Skeletal muscle tissue (tissue), 3 donors: ENCODE measurements at regions not wholly inside any gene's neighbourhood (a gene's known extent, or its start where the extent isn't known, plus 50 kb on each side); places are given as distances from the start of the nearest gene placed in this dataset.
A peak's percentile ranks its signal among the peaks of the same experiment; 100 is the strongest.

ENCODE experiments used
- H3K27ac ChIP-seq: one replicate; pipeline ENCODE4 v1.7.0; 2013; ENCODE audit warnings: mild to moderate bottlenecking, low read depth, low read length, inconsistent platforms
- H3K27me3 ChIP-seq, 3 donors: one replicate each; pipeline ENCODE4 v1.7.0; 2013; ENCODE audit warnings: low read length in 3 of 3; ENCODE audit not compliant: control insufficient read depth in 3 of 3, insufficient read depth in 3 of 3
- H3K36me3 ChIP-seq, 3 donors: one replicate each; pipeline ENCODE4 v1.7.0; 2013; ENCODE audit warnings: low read length in 3 of 3; ENCODE audit not compliant: control insufficient read depth in 3 of 3, insufficient read depth in 3 of 3
- H3K4me1 ChIP-seq, 3 donors: one replicate each; pipeline ENCODE4 v1.7.0; 2013; ENCODE audit warnings: low read length in 3 of 3, mild to moderate bottlenecking in 3 of 3; ENCODE audit not compliant: control insufficient read depth in 3 of 3, insufficient read depth in 3 of 3
- H3K4me3 ChIP-seq, 3 donors: one replicate each; pipeline ENCODE4 v1.7.0; 2013; ENCODE audit warnings: low read length in 3 of 3
- H3K9ac ChIP-seq, 3 donors: one replicate each; pipeline ENCODE4 v1.7.0; 2013; ENCODE audit warnings: low read length in 3 of 3, mild to moderate bottlenecking in 3 of 3, moderate library complexity in 2 of 3, low read depth in 1 of 3
- H3K9me3 ChIP-seq, 3 donors: one replicate each; pipeline ENCODE4 v1.7.0; 2013; ENCODE audit warnings: low read length in 3 of 3; ENCODE audit not compliant: control insufficient read depth in 3 of 3
- donor health status: Osteomylitis.

DNA sequence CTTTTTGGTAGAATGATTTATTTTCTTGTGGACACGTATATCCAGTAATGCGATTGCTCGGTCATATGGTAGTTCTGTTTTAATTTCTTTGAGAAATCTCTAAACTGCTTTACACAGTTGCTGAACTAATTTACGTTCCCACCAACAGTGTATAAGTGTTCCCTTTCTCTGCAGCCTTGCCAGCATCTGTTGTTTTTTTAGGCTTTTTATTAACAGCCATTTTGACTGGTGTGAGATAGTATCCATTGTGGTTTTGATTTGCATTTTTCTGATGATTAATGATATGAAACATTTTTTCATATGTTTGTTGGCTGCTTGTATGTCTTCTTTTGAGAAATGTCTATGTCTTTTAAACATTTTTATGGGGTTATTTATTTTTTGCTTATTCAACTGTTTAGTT lies 196.7 kb downstream of the MOXD1 start:
- Histone ChIP-seq H3K9me3 (no peaks in the 10 kb centered on the region), H3K27ac (no peak overlapping the region), H3K9ac (no peak overlapping the region), H3K27me3 (no peaks in the 10 kb centered on the region), H3K36me3 (no peaks in the 10 kb centered on the region), H3K4me1 (no peaks in the 10 kb centered on the region), H3K4me3 (no peak overlapping the region)

DNA sequence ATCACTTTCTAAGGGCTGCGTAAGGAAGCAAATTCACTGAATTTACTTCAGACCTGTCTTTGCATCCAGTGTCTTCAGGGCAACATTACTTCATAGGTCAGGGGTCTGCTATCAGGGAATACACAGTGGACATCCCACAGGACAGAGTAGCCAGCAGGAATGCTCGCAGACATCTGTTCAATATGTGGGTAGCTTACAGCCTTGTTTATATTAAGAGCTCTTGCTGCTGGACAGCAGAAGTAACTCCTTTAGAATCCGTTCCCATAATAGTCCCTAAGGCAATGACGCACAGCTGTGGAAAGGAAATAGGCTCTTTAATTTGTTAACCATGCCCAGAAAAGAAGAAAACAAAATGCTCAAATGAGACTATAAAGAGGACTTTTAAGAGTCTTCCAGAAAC lies 198.7 kb downstream of the MOXD1 start:
- no peaks in the 10 kb centered on the region for H3K36me3 ChIP-seq
- no peaks in the 10 kb centered on the region for H3K4me1 ChIP-seq
- H3K27ac ChIP-seq: peak overlapping the region; percentile 37
- H3K9ac ChIP-seq: no peak overlapping the region
- no peaks in the 10 kb centered on the region for H3K27me3 ChIP-seq
- H3K9me3 ChIP-seq: no peaks in the 10 kb centered on the region
- no peak overlapping the region for H3K4me3 ChIP-seq

DNA sequence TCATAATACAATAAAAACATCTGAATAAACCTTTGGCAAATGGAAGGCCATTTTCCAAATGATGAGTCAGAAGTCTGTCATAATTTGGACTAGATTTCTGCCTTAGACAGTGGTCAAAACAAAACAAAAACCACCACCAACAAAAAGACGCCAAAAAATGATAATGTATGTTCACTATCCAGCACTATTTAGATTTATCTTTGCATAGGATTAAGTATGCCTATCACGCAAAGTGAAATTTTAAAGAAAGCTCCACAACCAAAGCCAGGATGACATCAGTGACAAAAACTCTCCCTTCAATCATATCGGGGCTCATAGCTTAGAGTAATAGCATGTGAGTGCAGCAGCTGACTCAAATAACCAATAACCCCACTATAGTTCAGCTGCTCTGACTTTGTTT lies 201.9 kb downstream of the MOXD1 start:
- Histone ChIP-seq H3K27me3 (no peaks in the 10 kb centered on the region), H3K4me1 (no peaks in the 10 kb centered on the region), H3K4me3 (no peak overlapping the region), H3K9me3 (peaks cover 0 to 4% (median 0%) of the 10 kb centered on the region in 3 donors), H3K36me3 (no peaks in the 10 kb centered on the region), H3K27ac (peak overlapping the region; percentile 55), H3K9ac (no peak overlapping the region)

DNA sequence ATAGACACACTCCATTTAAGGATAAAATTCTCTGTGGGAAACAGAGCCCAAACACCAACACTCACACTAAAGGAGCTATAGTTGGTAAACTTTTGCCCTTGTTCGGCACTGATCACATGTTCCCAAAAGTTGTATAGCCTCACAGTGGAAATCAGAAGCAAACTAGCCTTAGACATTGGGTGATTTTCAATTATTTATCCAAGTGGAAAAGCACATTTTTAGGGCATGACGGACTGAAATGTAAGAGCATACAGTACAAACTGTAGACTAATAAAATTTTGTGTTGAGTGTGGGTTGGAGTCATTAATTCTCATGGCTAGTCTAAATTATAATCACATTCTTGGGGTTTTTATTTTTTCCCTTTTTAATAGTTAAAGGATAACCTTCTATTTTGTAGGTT lies 202.4 kb downstream of the MOXD1 start:
- Histone ChIP-seq H3K9ac (no peak overlapping the region), H3K9me3 (peaks cover 0 to 4% (median 0%) of the 10 kb centered on the region in 3 donors)

DNA sequence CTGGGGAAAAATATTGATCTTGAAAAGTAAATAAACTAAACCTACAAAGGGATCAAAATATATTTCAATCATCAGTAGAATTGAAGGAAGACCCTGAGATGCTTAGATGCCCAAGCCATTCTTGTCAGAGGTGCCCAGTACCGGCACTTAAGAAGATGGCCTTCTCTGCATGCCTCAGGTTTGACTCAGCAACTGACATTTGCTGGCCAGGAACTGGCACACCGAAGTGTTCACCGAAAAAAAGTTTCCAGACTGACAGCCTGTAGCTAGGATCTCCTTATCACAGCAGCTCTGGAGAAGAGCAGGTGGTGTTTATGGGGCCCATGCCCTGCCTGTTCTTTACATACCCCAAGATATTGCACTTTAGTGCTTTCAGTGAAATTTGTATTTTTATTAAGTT lies 203.2 kb downstream of the MOXD1 start:
- no peak overlapping the region for H3K4me3 ChIP-seq
- H3K4me1 ChIP-seq: no peaks in the 10 kb centered on the region
- H3K27ac ChIP-seq: no peak overlapping the region
- H3K36me3 ChIP-seq: no peaks in the 10 kb centered on the region
- peaks cover 0 to 4% (median 0%) of the 10 kb centered on the region in 3 donors for H3K9me3 ChIP-seq
- no peak overlapping the region for H3K9ac ChIP-seq
- H3K27me3 ChIP-seq: no peaks in the 10 kb centered on the region

More for the DNA sequence above, 202.4 kb downstream of the MOXD1 start:
- Histone ChIP-seq H3K36me3 (no peaks in the 10 kb centered on the region), H3K4me1 (no peaks in the 10 kb centered on the region), H3K27ac (peak overlapping the region; percentile 55), H3K4me3 (no peak overlapping the region), H3K27me3 (no peaks in the 10 kb centered on the region)

DNA sequence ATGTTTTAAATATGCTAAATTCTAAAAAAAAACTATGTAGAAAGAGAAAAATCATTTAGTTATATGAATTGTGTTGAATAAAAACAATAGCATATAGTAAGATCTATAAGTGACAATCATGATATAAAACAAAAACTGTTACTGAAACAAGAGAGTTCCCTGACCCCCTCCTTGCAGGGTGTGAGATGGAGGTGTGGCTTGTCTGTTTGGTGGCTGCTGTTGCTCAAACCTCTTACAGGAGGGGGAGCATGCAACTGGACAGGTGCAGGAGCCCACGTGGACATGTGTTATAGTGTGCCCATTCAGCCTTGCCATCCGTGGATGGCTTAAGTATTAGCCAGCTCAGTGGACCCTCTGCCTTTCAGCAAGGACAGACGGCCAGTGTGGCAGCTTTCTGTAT lies 206.7 kb downstream of the MOXD1 start:
- H3K27me3 ChIP-seq: no peaks in the 10 kb centered on the region
- no peaks in the 10 kb centered on the region for H3K36me3 ChIP-seq
- peaks cover 0 to 6% (median 2%) of the 10 kb centered on the region in 3 donors for H3K4me1 ChIP-seq
- H3K9ac ChIP-seq: no peak overlapping the region
- peaks cover 0 to 4% (median 0%) of the 10 kb centered on the region in 3 donors for H3K9me3 ChIP-seq
- H3K27ac ChIP-seq: no peak overlapping the region
- H3K4me3 ChIP-seq: no peak overlapping the region

DNA sequence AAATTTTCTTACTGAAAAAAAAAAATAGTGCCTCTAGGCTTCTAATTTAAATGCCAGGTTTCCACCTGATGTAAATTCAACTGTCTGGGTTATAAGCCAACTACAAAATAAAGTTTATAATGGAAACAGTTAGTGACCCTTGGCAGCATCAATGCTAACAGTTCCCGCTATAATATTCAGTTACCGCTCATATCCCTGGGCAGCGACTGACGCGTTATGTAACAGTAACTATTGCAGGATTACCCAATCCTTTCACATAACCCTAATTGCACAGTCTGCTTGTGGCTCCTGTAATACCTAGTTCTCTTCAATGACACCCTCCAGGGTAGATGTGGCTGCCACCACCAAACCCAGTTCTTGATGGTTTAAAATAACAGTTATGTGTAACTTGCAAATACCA lies 208.6 kb downstream of the MOXD1 start:
- Histone ChIP-seq H3K9ac (no peak overlapping the region), H3K4me1 (peaks cover 0 to 6% (median 2%) of the 10 kb centered on the region in 3 donors), H3K36me3 (no peaks in the 10 kb centered on the region), H3K9me3 (peaks cover 0 to 4% (median 0%) of the 10 kb centered on the region in 3 donors), H3K27ac (no peak overlapping the region), H3K4me3 (no peak overlapping the region), H3K27me3 (no peaks in the 10 kb centered on the region)

DNA sequence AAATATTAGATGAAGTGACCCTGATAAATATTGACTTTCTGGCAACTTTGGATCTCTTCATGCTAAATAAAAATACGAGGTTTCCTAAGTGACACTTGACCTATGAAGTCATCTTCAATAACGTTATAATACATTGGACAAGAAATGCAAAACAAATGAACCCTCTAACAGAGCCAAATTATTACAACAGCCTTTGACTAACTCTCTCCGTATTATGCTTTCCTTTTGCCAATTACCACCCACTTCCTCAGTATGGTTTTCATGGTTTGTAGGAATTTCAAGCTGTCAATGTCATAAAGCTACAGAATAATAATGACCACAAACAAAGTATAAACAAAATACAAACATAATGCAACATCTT lies 210.5 kb downstream of the MOXD1 start:
- Histone ChIP-seq H3K4me1 (peaks cover 0 to 6% (median 2%) of the 10 kb centered on the region in 3 donors), H3K27ac (no peak overlapping the region), H3K9me3 (peaks cover 0 to 4% (median 0%) of the 10 kb centered on the region in 3 donors), H3K36me3 (no peaks in the 10 kb centered on the region), H3K9ac (no peak overlapping the region), H3K27me3 (no peaks in the 10 kb centered on the region), H3K4me3 (peak overlapping the region in 1 of 3 donors; percentile 24)

DNA sequence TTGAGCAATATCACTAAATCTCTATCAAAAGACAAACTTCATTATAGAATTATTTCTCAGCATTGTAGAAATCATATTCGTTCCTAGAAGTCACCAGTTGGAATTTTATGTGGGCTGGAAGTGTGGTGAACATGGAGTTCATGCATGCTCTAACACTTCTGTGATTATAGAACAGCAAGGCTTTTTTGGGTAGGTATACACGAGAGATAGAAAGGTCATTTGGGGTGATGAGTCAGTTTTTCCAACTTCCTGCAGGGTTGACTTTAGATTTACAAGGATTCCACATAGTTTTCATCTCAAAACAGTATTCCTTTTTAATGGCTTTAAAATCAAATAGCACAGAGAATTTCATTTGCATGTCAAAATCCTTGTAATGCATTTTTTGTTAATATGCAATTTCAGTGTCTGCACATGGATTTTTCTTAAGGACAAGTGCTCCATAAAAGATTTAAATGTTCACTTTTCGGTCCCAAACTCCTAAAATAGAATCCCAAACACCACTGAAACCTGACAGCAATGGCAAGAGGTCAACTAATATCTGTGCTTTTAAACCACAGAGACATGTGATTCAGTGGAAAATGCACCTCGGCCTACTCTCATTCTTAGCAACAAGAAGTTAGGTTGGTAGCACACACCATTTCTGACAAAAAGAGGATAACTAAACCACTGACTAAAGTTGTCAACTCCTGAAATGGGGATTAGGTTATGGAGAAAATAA lies 211.0 kb downstream of the MOXD1 start:
- Histone ChIP-seq H3K4me1 (peaks cover 0 to 6% (median 2%) of the 10 kb centered on the region in 3 donors), H3K27ac (no peak overlapping the region), H3K9me3 (peaks cover 0 to 4% (median 0%) of the 10 kb centered on the region in 3 donors), H3K27me3 (no peaks in the 10 kb centered on the region), H3K9ac (no peak overlapping the region), H3K4me3 (no peak overlapping the region), H3K36me3 (no peaks in the 10 kb centered on the region)

DNA sequence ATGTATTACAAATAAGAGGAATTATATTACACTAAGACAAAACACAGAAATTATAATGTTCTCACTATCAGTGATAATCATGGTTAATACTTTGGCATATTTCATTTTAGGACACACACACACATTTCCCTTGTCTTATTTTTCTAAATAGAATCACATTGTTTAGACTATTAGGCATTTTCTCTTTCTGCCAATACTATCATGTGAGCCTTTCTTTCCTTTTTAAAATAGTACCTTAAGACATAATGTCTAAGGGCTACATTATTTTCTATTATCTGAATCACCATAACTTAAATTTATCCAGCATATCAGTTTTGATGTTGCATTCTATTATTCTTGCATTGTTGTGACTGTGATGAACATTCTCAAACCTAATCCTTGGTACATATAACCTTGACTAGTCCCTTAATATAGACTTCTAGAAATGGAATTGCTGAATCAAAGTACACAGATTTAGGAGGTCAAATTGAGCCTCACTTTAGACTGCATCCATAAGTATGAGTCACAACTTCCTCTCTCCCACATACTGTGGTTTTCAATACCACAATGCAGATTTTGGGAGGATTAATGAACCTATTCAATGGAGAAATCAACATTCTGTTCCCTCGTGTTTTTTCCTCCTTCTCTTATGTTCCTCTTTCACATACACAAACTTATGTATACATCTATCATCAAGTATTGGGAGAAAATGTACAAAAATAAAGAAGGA lies 212.6 kb downstream of the MOXD1 start:
- H3K9ac ChIP-seq: no peak overlapping the region
- peaks cover 0 to 6% (median 2%) of the 10 kb centered on the region in 3 donors for H3K4me1 ChIP-seq
- H3K27ac ChIP-seq: no peak overlapping the region
- H3K27me3 ChIP-seq: no peaks in the 10 kb centered on the region
- H3K4me3 ChIP-seq: no peak overlapping the region
- no peaks in the 10 kb centered on the region for H3K36me3 ChIP-seq
- H3K9me3 ChIP-seq: no peaks in the 10 kb centered on the region
